Colonic mucosa (tissue), 4 donors: ENCODE measurements at regions not wholly inside any gene's neighbourhood (a gene's known extent, or its start where the extent isn't known, plus 50 kb on each side); places are given as distances from the start of the nearest gene placed in this dataset.

Experiments used
- DNase-seq: peaks from one replicate; pipeline ENCODE4 v3.0.0-alpha.2; 2020
- H3K27ac ChIP-seq: fragments of 200-600 bp; one replicate; pipeline ENCODE4 v1.8.0; 2021
- H3K27me3 ChIP-seq: fragments of 200-600 bp; one replicate; pipeline ENCODE4 v1.8.0; 2021
- H3K36me3 ChIP-seq: fragments of 200-600 bp; one replicate; pipeline ENCODE4 v1.8.0; 2021
- H3K4me1 ChIP-seq: fragments of 200-600 bp; one replicate; pipeline ENCODE4 v1.8.0; 2021; ENCODE audit warnings: mild to moderate bottlenecking
- H3K4me3 ChIP-seq: fragments of 200-600 bp; one replicate; pipeline ENCODE4 v1.8.0; 2021
- H3K9ac ChIP-seq, 2 donors: one replicate each; pipeline ENCODE4 v1.7.0; 2013; ENCODE audit warnings: control low read depth in 2 of 2, low read depth in 2 of 2, low read length in 2 of 2
- H3K9me3 ChIP-seq: fragments of 200-600 bp; one replicate; pipeline ENCODE4 v1.8.0; 2021
- CTCF ChIP-seq: fragments of 200-600 bp; IDR thresholded peaks from one replicate; pipeline ENCODE4 v1.8.0; 2022; ENCODE audit warnings: antibody characterized with exemption, mild to moderate bottlenecking
- intact Hi-C: fragments of 100-400 bp; cut with DNase I; formaldehyde crosslinking; loops from one replicate; pipeline ENCODE4 v1.14.1; 2022
- donor health status: healthy.
- donor health status: DM: no; HTN: no; CAD: no.
- donor health status: DM: no; HTN: no; CAD: no.

GRCh38 chr3:176755977-176756376 lies 441.3 kb downstream of the TBL1XR1 start:
- H3K4me1 ChIP-seq, result no peaks in the 10 kb centered on the region

GRCh38 chr3:176755552-176755951 lies 441.7 kb downstream of the TBL1XR1 start:
- no peak for TF ChIP-seq CTCF
- H3K9ac ChIP-seq, result no peak overlapping the region
- H3K27ac ChIP-seq, result no peak overlapping the region
- H3K4me1 ChIP-seq, result no peaks in the 10 kb centered on the region
- no peak overlapping the region for H3K4me3 ChIP-seq
- no peaks in the 10 kb centered on the region for H3K36me3 ChIP-seq
- no peaks in the 10 kb centered on the region for H3K9me3 ChIP-seq
- intact Hi-C loops, result no loop called here
- no peak for DNase-seq
- no peaks in the 10 kb centered on the region for H3K27me3 ChIP-seq

More at GRCh38 chr3:176755977-176756376, 441.3 kb downstream of the TBL1XR1 start:
- H3K27ac ChIP-seq, result no peak overlapping the region
- H3K4me3 ChIP-seq, result no peak overlapping the region
- H3K27me3 ChIP-seq, result no peaks in the 10 kb centered on the region
- no peak overlapping the region for H3K9ac ChIP-seq
- no peaks in the 10 kb centered on the region for H3K36me3 ChIP-seq
- H3K9me3 ChIP-seq, result no peaks in the 10 kb centered on the region
- no peak for TF ChIP-seq CTCF
- no peak for DNase-seq
- intact Hi-C loops, result no loop called here

- H3K36me3 ChIP-seq, result no peaks in the 10 kb centered on the region
- intact Hi-C loops, result no loop called here
- H3K4me3 ChIP-seq, result no peak overlapping the region
- no peak for TF ChIP-seq CTCF
- no peaks in the 10 kb centered on the region for H3K27me3 ChIP-seq
- no peaks in the 10 kb centered on the region for H3K9me3 ChIP-seq
- H3K9ac ChIP-seq, result no peak overlapping the region
- DNase-seq, result no peak
- H3K27ac ChIP-seq, result no peak overlapping the region
- H3K4me1 ChIP-seq, result no peaks in the 10 kb centered on the region
Measured at GRCh38 chr3:176741664-176742047, 455.6 kb downstream of the TBL1XR1 start.

- Histone ChIP-seq H3K4me3 (no peak overlapping the region), H3K4me1 (no peaks in the 10 kb centered on the region), H3K27ac (no peak overlapping the region), H3K9me3 (no peaks in the 10 kb centered on the region), H3K36me3 (no peaks in the 10 kb centered on the region), H3K9ac (no peak overlapping the region), H3K27me3 (no peaks in the 10 kb centered on the region)
- intact Hi-C loops, result no loop called here
- TF ChIP-seq CTCF, result no peak
- no peak for DNase-seq
Measured at GRCh38 chr3:176740906-176741663, 456.2 kb downstream of the TBL1XR1 start.

- no peaks in the 10 kb centered on the region for H3K4me1 ChIP-seq
- H3K9me3 ChIP-seq, result no peaks in the 10 kb centered on the region
- no peak for TF ChIP-seq CTCF
- H3K9ac ChIP-seq, result no peak overlapping the region
- no peaks in the 10 kb centered on the region for H3K27me3 ChIP-seq
- no peak for DNase-seq
- no peak overlapping the region for H3K27ac ChIP-seq
- no peak overlapping the region for H3K4me3 ChIP-seq
- H3K36me3 ChIP-seq, result no peaks in the 10 kb centered on the region
- intact Hi-C loops, result no loop called here
Measured at GRCh38 chr3:176739159-176739558, 458.1 kb downstream of the TBL1XR1 start.
